ENCODE measurements at regions not wholly inside any gene's neighbourhood (a gene's known extent, or its start where the extent isn't known, plus 50 kb on each side); places are given as distances from the start of the nearest gene placed in this dataset.

DNA sequence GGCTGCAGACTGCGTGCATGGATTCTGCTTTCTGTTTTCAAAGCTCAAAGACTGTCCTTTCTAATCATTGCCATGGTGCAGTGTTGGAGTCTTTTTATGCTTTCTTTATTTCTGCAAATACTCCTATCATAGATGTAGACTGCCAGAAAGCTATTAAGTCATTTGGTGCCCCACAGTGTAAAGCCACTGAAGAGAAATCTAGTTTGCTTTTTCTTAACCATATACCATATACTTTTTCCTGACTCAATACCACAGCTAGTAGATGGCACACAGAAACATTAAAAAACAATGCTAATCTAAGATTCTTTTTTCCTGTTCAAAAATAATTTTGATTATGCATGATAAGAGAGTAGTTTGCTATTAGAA is 109.9 kb upstream of the RAB27B start:
- H3K27ac ChIP-seq (ENCODE audit: low read length), result peak overlapping the region; percentile 56
- TF ChIP-seq EZH2 (IDR thresholded peaks at IDR 0.05; ENCODE audit: borderline replicate concordance, low read depth, low read length, severe bottlenecking), result no peak
- TF ChIP-seq, protein P1, sequence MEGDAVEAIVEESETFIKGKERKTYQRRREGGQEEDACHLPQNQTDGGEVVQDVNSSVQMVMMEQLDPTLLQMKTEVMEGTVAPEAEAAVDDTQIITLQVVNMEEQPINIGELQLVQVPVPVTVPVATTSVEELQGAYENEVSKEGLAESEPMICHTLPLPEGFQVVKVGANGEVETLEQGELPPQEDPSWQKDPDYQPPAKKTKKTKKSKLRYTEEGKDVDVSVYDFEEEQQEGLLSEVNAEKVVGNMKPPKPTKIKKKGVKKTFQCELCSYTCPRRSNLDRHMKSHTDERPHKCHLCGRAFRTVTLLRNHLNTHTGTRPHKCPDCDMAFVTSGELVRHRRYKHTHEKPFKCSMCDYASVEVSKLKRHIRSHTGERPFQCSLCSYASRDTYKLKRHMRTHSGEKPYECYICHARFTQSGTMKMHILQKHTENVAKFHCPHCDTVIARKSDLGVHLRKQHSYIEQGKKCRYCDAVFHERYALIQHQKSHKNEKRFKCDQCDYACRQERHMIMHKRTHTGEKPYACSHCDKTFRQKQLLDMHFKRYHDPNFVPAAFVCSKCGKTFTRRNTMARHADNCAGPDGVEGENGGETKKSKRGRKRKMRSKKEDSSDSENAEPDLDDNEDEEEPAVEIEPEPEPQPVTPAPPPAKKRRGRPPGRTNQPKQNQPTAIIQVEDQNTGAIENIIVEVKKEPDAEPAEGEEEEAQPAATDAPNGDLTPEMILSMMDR (IDR thresholded peaks at IDR 0.05; ENCODE audit: borderline replicate concordance, extremely low read depth, low read length, poor library complexity, severe bottlenecking), result no peak
- DNase-seq (no peak), ATAC-seq (ENCODE audit: insufficient read depth, low read depth) (no peak)
- no peaks in the 10 kb centered on the region for H3K27me3 ChIP-seq (ENCODE audit: insufficient read depth, low read length, poor library complexity)
- peak overlapping the region; percentile 34; the same call in 1 of the 2 replicates for H3K9ac ChIP-seq (ENCODE audit: low read depth, low read length)
- H2AFZ ChIP-seq (ENCODE audit: low read depth, low read length), result 0 out of 2 replicates have a peak overlapping the region, but pooled peaks have one; percentile 38
- H3K9me3 ChIP-seq (ENCODE audit: insufficient read depth, low read length, severe bottlenecking), result no peaks in the 10 kb centered on the region
- peaks cover 29% of the 10 kb centered on the region for H3K4me1 ChIP-seq (ENCODE audit: insufficient read depth, low read length)
- H3K4me3 ChIP-seq (ENCODE audit: low read depth in 1 of 2, low read length in 2 of 2), result peak overlapping the region in 1 of 2 experiments; percentile 54; a peak in 3 of 4 replicates
- H3K4me2 ChIP-seq (ENCODE audit: insufficient read depth, low read length), result peak overlapping the region; percentile 77
- H3K36me3 ChIP-seq (ENCODE audit: insufficient read depth, low read length), result no peaks in the 10 kb centered on the region
- no peaks in the 10 kb centered on the region for H4K20me1 ChIP-seq (ENCODE audit: insufficient read depth, low read length)
- H3K79me2 ChIP-seq (ENCODE audit: insufficient read depth, low read length), result no peaks in the 10 kb centered on the region

DNA sequence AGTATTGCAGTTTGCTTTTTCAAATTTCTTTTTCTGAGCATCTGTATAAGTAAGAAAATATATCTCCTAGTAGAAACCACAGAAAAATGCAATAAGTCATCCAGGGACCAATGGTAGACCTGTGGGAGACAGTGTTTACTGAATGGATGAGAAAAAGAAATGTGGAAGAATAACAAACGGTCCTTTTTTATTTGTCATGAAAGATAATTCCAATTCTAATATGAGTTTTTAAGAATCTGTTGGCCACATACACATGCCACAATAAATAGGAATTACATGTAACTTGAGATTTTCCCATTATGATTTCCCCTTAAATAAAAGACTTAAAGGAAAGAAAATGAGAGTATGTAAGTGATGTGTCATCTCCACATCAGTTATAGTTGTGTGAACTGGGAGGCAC is 107.7 kb upstream of the RAB27B start:
- H3K36me3 ChIP-seq (ENCODE audit: insufficient read depth, low read length), result no peaks in the 10 kb centered on the region
- ATAC-seq (ENCODE audit: insufficient read depth, low read depth) (no peak), DNase-seq (no peak)
- no peaks in the 10 kb centered on the region for H4K20me1 ChIP-seq (ENCODE audit: insufficient read depth, low read length)
- H3K4me2 ChIP-seq (ENCODE audit: insufficient read depth, low read length), result no peak overlapping the region
- H3K4me1 ChIP-seq (ENCODE audit: insufficient read depth, low read length), result peaks cover 25% of the 10 kb centered on the region
- no peaks in the 10 kb centered on the region for H3K9me3 ChIP-seq (ENCODE audit: insufficient read depth, low read length, severe bottlenecking)
- H3K27ac ChIP-seq (ENCODE audit: low read length), result no peak overlapping the region
- H3K4me3 ChIP-seq (ENCODE audit: low read depth in 1 of 2, low read length in 2 of 2), result no peak overlapping the region
- TF ChIP-seq, protein P1 (IDR thresholded peaks at IDR 0.05; ENCODE audit: borderline replicate concordance, extremely low read depth, low read length, poor library complexity, severe bottlenecking), result no peak
- no peak for TF ChIP-seq EZH2 (IDR thresholded peaks at IDR 0.05; ENCODE audit: borderline replicate concordance, low read depth, low read length, severe bottlenecking)
- H3K27me3 ChIP-seq (ENCODE audit: insufficient read depth, low read length, poor library complexity), result no peaks in the 10 kb centered on the region
- H2AFZ ChIP-seq (ENCODE audit: low read depth, low read length), result no peak overlapping the region
- H3K9ac ChIP-seq (ENCODE audit: low read depth, low read length), result no peak overlapping the region
- no peaks in the 10 kb centered on the region for H3K79me2 ChIP-seq (ENCODE audit: insufficient read depth, low read length)

DNA sequence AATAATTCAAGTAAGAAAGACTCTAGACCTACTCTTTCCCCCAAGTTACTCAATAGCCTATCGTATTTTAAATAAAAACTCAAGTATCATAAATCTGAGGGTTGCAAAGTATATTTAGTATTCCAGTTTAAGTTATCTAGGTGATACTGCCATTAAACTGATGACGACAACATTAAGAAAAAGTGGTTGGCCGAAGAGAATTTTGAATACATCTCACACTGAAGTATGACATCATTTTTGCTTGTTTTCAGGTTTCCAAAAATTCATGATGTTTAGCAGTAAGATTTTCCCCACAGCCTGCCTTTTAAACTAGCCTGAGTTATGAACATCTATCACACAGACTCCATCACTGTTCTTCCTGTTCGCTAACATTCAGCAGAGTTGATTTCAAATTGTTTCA is 102.1 kb upstream of the RAB27B start:
- no peaks in the 10 kb centered on the region for H3K79me2 ChIP-seq (ENCODE audit: insufficient read depth, low read length)
- H3K9ac ChIP-seq (ENCODE audit: low read depth, low read length), result no peak overlapping the region
- no peaks in the 10 kb centered on the region for H4K20me1 ChIP-seq (ENCODE audit: insufficient read depth, low read length)
- no peaks in the 10 kb centered on the region for H3K4me1 ChIP-seq (ENCODE audit: insufficient read depth, low read length)
- H3K36me3 ChIP-seq (ENCODE audit: insufficient read depth, low read length), result no peaks in the 10 kb centered on the region
- no peak overlapping the region for H3K27ac ChIP-seq (ENCODE audit: low read length)
- no peak overlapping the region for H2AFZ ChIP-seq (ENCODE audit: low read depth, low read length)
- H3K4me3 ChIP-seq (ENCODE audit: low read depth in 1 of 2, low read length in 2 of 2), result no peak overlapping the region
- ATAC-seq (ENCODE audit: insufficient read depth, low read depth) (no peak), DNase-seq (no peak)
- TF ChIP-seq EZH2 (IDR thresholded peaks at IDR 0.05; ENCODE audit: borderline replicate concordance, low read depth, low read length, severe bottlenecking), result no peak
- TF ChIP-seq, protein P1 (IDR thresholded peaks at IDR 0.05; ENCODE audit: borderline replicate concordance, extremely low read depth, low read length, poor library complexity, severe bottlenecking), result no peak
- H3K9me3 ChIP-seq (ENCODE audit: insufficient read depth, low read length, severe bottlenecking), result no peaks in the 10 kb centered on the region
- H3K4me2 ChIP-seq (ENCODE audit: insufficient read depth, low read length), result no peak overlapping the region
- H3K27me3 ChIP-seq (ENCODE audit: insufficient read depth, low read length, poor library complexity), result no peaks in the 10 kb centered on the region

DNA sequence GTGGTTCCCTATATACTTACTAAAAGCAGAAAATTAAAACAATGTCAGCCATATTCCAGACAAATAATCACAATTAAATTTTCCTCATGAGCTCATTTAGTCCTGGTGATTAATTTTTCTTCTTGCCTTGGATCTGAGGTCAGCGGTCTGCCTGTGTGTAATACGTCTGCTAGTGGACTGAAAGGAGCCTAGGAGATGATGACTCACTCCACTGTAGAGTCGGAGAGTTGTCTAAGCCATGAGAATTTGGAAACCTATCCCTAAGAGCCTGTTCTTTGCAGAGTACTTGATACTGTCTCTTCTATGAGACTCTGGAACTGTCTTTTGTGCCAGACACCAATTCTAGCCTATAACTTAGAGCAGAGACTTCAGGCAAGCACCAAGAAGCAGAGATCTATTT is 94.2 kb upstream of the RAB27B start:
- Histone ChIP-seq H3K9ac (ENCODE audit: low read depth, low read length) (no peak overlapping the region), H4K20me1 (ENCODE audit: insufficient read depth, low read length) (no peaks in the 10 kb centered on the region), H3K27ac (ENCODE audit: low read length) (no peak overlapping the region), H3K4me1 (ENCODE audit: insufficient read depth, low read length) (no peaks in the 10 kb centered on the region), H3K79me2 (ENCODE audit: insufficient read depth, low read length) (no peaks in the 10 kb centered on the region), H2AFZ (ENCODE audit: low read depth, low read length) (no peak overlapping the region), H3K36me3 (ENCODE audit: insufficient read depth, low read length) (no peaks in the 10 kb centered on the region), H3K4me2 (ENCODE audit: insufficient read depth, low read length) (no peak overlapping the region), H3K9me3 (ENCODE audit: insufficient read depth, low read length, severe bottlenecking) (no peaks in the 10 kb centered on the region), H3K4me3 (ENCODE audit: low read depth in 1 of 2, low read length in 2 of 2) (no peak overlapping the region), H3K27me3 (ENCODE audit: insufficient read depth, low read length, poor library complexity) (no peaks in the 10 kb centered on the region)
- ATAC-seq (ENCODE audit: insufficient read depth, low read depth) (no peak), DNase-seq (no peak)
- no peak for TF ChIP-seq EZH2 (IDR thresholded peaks at IDR 0.05; ENCODE audit: borderline replicate concordance, low read depth, low read length, severe bottlenecking)
- TF ChIP-seq, protein P1 (IDR thresholded peaks at IDR 0.05; ENCODE audit: borderline replicate concordance, extremely low read depth, low read length, poor library complexity, severe bottlenecking), result no peak

Data from DND-41 (cell line).